ENCODE measurements at regions not wholly inside any gene's neighbourhood (a gene's known extent, or its start where the extent isn't known, plus 50 kb on each side); places are given as distances from the start of the nearest gene placed in this dataset.

DNA sequence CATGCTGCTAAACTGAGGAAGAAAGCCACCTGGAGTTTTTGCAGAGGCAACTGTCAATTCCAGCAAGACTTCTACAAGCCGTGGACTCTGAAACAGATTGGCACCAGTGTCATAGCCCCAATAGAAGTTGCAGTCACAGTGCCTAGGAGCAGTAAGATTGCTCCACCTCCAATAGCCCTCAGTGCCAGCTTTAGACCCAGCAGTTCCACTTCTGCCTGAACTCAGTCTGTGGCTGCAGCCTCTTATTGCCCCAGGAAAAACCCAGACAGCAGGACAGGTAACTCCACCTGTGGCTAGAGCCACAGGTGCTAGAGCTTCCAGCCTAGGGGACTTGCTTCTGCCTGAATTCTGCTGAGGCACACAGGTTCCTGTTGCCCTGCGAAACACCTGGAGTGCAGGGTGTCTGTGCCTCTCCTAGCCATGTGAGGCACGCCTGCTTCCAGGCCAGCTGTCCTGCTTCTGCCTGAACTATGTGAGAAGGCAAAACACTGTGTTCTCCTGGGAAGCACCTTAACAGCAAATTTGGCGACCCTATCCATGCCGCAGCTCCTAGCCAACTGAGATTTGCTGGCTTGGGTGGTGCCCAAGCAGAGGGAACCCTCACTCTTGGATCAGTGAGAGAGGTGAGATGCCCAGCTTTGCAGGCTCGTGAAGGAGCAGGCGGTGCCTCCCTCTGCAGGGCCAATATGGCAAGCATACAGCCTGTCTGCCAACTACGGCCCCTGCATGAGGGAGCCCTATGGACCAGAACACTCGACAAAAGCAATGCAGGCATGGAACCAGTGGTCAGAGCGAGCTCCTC lies 607.6 kb downstream of the PCDH17 start:
- no peak for DNase-seq (ENCODE audit: low spot score)
- no peak overlapping the region for H3K27ac ChIP-seq
- no peak for TF ChIP-seq CTCF (IDR thresholded peaks at IDR 0.05)
- no peak overlapping the region for H3K4me3 ChIP-seq

DNA sequence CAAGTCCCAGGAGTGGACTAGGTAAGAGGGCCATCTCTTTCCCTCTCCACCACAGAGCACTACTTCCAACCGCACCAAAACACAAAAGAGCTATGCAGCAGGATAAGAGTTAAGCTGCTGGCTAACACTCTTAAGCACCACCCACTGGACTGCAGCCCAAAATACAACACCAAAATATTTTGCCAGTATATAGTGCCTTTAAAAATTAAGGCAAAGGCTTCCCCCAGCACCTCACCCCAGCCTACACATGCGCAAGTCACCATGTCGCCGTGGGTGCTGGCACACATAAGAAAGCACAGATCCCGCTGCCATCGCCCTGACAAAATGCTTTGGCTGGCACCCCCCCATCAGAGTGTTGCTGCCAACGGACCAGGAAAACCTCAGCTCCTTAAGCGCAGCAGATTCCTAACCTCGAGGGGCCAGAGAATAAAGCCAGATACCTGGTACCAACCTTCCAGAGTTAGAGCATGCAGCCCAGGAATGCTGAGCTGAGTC lies 608.3 kb downstream of the PCDH17 start:
- Histone ChIP-seq H3K27ac (no peak overlapping the region), H3K4me3 (no peak overlapping the region)
- no peak for DNase-seq (ENCODE audit: low spot score)
- no peak for TF ChIP-seq CTCF (IDR thresholded peaks at IDR 0.05)

GRCh38 chr13:58247080-58247479 lies 615.5 kb downstream of the PCDH17 start:
- no peak overlapping the region for H3K27ac ChIP-seq
- DNase-seq (ENCODE audit: low spot score) = no peak
- TF ChIP-seq CTCF (IDR thresholded peaks at IDR 0.05) = no peak

DNA sequence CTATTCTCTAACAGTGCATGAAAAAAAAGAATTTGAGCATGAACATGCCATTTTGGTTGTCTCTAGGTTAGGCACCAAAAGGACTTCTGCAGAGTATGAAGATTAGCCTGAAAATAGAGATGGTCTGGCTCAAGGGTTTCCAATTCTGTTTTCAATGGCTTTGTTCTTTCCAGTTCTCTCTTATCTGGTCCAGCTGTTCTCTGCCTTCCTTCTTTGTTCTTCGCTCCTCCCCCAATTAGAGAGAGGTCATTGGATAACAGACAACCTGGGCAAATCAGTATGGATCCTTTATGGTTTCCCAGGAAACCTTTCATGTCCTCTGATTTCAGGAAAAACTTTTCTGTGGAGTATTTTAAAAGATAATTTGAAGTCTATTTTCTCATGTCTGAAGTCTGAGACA lies 623.4 kb downstream of the PCDH17 start:
- Histone ChIP-seq H3K4me3 (no peak overlapping the region), H3K27ac (no peak overlapping the region)
- no peak for DNase-seq (ENCODE audit: low spot score)
- TF ChIP-seq CTCF (IDR thresholded peaks at IDR 0.05) = no peak

More at GRCh38 chr13:58247080-58247479, 615.5 kb downstream of the PCDH17 start:
- H3K4me3 ChIP-seq = no peak overlapping the region

GRCh38 chr13:58266271-58266670 lies 634.7 kb downstream of the PCDH17 start:
- Histone ChIP-seq H3K4me3 (no peak overlapping the region), H3K27ac (no peak overlapping the region)
- no peak for DNase-seq (ENCODE audit: low spot score)
- no peak for TF ChIP-seq CTCF (IDR thresholded peaks at IDR 0.05)

DNA sequence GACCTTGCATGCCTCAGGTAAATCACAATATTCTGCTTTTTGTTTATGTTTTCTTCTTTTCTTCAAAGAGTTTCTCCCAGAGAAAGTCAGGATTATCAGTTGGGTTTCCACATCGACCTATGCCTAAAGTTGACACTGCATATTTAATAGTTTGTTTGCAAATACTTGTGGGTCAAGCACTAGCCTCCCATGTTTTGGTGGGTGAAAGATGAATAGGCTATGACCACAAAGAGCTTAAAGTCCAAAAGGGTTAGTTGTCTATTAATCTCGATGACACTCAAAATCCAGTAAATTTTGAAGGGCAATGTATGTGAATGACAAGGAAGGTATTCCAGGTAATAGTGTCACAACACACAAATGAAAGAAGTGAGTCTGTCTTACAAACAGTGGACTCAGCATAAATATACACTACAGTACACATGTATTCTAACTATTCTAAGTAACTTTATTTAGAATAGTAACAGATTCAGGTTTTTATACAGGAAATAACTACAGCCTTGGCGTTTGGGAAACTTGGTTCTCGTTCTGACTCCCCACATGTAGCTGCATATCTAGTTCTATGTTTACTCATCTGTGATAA lies 667.1 kb downstream of the PCDH17 start:
- no peak overlapping the region for H3K4me3 ChIP-seq
- no peak overlapping the region for H3K27ac ChIP-seq
- TF ChIP-seq CTCF (IDR thresholded peaks at IDR 0.05) = no peak
- no peak for DNase-seq (ENCODE audit: low spot score)

- TF ChIP-seq CTCF (IDR thresholded peaks at IDR 0.05) = no peak
- no peak overlapping the region for H3K4me3 ChIP-seq
- no peak overlapping the region for H3K27ac ChIP-seq
- DNase-seq (ENCODE audit: low spot score) = no peak
Measured at GRCh38 chr13:58300224-58300623, 668.7 kb downstream of the PCDH17 start.
